Right renal cortex interstitium (tissue), 3 donors: ENCODE measurements at regions not wholly inside any gene's neighbourhood (a gene's known extent, or its start where the extent isn't known, plus 50 kb on each side); places are given as distances from the start of the nearest gene placed in this dataset.
"Not testable (repeated sequence)": the region's sequence is repeated elsewhere in the genome, so short reads cannot be mapped to it uniquely, and the experiment has no call there.

Source experiments
- DNase-seq, 3 donors: peaks; one replicate each; pipeline ENCODE4 v3.0.0-alpha.2; 2013; ENCODE audit warnings: low read depth in 3 of 3, low spot score in 2 of 3

DNA sequence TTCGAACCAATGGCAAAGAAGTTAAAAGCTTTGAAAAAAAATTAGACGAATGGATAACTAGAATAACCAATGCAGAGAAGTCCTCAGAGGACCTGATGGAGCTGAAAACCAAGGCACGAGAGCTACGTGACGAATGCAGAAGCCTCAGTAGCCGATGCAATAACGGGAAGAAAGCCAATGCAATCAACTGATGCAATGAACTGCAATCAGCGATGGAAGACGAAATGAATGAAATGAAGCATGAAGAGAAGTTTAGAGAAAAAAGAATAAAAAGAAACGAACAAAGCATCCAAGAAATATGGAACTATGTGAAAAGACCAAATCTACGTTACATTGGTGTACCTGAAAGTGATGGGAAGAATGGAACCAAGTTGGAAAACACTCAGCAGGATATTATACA lies 52.6 kb upstream of the MRPS30 start:
- not testable (repeated sequence) for DNase-seq

DNA sequence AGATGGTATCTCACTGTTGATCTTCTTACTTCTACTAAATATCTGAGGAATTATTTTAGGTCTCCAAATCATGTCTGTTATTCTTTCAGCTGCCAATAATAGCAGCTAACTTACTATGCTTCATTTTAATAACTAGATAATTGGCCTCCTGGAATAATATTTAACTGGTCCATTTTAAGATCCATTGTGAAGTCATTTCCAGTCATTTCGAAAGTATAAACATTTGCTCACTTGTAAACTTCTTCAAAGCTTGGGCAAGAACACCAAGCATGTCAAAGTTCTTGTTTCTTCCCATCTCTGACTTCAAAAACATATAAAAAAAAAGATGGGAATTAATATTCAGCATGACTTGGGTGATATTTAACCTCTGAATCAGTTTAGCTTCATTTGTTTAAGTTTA lies 61.4 kb upstream of the MRPS30 start:
- no peak for DNase-seq

DNA sequence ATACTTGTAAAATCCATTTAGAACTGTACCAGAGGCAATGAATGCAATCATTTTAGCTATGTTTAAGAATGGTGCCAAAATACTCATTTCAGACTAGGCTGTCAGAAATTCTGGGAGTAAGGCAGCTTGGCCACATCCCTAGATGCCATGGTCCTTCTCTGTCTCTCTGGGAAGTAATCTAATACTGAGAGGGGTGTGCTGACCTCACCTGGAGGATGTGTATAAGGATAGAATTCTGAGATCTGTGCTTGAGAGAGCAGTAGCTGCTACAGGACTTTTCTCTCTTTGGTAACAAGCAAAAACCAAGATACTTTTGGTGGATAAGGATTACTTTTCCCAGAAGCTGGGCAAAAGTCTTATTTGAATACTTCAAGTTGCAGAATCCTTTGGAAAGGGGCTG lies 68.1 kb upstream of the MRPS30 start:
- no peak for DNase-seq

DNA sequence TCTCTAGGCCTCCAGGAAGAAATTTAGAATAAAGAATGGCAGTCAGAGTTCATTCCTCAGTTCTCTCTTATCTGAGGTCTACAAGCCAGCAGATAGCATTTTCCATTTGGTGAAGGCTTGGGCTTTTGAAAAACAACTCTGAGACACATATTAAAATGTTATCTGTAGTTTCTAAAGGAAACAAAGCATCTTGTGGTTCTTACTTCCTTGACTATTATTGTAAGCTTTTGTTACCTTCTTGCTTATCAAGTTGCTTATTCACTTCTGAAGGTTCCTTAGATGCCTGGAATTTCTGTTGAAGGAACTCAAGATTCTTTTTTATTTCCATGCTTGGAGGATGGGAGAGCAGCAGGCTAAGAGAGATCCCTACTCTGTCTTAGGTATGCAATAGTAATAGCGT lies 79.2 kb upstream of the MRPS30 start:
- no peak for DNase-seq

DNA sequence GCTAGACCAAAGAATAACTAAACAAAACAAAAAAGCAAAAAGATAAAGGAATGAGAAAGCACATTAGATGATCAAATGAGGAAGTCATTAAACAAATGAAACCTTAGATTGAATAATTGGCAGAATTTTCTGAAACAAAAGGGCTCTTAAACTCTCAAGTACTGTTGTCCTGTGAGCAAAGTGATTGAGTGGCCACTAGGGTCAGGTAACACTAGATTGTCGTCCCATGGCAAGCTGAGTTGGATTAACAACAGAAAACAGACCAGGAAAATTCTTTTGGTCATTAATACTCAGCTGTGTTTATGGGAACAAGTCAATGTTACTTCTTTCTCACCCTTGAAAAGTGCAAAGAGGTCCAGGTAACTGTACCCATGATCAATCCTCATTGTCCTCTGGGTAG lies 81.6 kb upstream of the MRPS30 start:
- DNase-seq = no peak

DNA sequence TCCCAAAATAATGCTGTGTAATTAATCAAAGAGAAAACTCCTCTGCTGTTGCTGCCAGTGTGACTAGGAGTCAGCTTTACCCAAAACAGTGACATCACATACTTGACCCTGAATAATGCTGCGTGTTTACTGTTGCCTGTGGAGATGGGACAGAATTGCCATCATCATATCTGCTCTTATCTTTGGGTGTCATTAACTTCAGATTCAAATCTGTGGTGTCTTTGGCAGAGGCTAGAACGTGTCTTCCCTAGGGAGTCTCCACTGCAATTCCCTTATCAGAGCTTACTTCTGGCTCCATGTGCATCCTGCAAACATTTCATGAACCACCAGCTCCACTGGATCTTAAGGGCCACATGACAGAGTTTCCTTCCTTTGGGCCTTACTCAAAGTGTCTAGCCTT lies 88.9 kb upstream of the MRPS30 start:
- no peak for DNase-seq

DNA sequence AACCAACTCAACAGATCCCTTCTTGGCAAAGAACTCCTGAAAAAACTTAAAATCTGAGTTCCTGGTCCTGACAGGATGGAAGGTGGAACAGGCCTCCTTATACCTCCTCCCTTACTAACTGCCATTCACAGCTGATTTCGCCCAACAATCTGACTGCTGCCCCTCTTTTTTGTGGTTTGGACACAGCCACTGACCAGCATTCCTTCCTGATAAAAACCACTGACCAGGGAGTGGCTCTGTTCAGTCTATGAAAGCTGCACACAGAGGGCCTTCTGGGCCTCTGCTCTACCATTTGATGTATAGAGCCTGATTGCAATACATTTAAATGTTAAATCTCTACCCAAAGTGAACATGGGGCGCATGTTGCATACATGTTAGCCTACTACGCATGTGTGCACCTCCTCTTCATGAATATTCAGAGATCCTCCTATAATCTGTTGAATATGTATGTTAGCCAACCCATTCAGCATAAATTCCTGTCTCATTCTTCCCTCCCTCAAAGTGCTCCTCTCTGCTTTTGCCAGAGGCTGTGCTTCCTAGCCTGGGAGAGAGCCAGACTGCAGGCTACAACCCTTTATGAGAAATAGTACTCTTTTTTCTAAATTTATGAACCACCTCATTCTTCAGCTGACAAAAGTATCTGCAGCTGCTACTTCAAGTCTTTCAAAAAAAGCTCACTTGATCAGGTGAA lies 93.7 kb upstream of the MRPS30 start:
- no peak for DNase-seq

DNA sequence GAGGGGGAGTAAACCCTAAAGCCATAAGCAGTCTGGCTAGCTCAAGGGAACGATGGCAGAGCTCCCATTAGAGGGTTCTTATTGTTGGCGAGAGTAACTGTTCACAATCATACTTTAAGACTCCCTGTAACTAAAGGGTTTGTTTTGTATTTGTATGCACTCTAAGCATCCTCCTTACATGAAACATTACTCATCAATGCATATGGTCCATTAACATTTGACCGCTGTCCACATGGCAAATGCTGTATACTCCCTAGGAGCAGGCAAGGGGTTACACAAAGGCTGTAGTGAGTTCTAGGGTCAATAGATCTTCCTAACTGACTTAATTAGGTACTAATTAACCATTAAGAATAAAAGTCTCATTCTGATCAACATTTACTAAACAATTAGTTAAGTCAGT lies 95.3 kb upstream of the MRPS30 start:
- no peak for DNase-seq

DNA sequence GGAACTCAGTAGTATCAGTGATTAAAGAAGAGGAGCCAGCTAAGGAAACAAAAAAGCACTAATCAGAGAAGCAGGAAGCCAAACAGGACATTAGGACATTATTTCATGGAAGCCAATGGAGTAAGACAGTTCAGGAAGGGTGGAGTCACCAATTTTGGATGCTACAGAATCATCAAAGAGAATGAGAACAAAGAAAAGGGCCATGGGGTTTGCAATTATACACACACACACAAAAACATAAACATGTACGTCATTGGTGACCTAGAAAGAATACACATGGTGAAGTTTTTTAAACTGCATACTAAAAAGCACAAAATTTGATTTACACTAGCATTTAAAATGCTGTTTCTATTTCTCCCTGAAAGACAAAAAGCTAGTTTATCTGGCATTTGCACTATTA lies 96.8 kb upstream of the MRPS30 start:
- no peak for DNase-seq

DNA sequence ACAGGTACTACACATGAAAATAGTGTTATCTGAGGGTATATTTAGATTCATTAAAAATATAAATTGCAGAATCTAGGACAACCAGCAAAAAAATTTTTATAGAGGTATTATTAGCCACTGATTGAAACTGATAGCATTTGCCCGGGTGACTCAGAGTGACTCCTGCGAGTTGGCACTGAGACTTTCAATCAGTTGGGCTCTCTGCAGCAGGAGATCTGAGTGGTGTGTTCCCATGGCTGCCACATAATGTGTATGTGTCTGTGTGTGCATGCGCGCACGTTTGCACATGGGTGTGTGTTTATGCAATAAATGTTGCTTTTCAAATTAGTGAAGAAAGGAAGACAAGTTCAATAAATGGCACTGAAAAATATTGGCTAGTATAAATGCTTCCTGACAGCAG lies 100.1 kb upstream of the MRPS30 start:
- no peak for DNase-seq

DNA sequence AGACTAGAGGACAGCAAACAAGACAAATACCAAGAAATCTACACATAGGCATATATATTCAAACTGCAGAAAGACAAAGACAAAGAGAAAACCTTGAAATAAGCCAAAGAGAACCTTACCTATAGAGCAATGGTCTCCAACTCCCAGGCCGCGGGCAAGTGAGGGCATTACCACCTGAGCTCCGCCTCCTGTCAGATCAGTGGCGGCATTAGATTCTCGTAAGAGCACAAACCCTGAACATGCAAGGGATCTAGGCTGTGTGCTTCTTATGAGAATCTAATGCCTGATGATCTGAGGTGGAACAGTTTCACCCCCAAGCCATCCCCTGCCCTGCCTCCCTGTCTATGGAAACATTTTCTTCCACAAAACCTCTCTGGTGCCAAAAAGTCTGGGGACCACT lies 101.0 kb upstream of the MRPS30 start:
- no peak for DNase-seq

DNA sequence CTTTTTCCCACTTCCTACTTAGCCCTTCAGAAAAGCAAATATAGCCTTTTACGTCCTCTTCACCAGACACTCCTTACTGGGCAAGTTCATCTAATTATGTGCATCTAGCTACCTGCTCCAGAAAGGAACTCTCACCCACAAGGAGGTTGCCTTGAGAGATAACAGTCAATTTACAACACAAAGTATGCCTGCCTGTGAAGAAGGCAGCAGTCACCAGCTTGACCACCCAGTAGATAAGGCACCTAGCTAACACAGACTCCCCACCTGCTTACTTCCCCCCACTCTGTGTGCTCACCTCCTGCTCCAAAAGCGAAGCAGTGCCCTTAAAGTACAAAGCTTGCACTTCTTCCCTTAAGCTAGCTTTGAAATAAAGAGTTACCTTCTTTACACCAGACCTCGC lies 111.7 kb upstream of the MRPS30 start:
- no peak for DNase-seq

DNA sequence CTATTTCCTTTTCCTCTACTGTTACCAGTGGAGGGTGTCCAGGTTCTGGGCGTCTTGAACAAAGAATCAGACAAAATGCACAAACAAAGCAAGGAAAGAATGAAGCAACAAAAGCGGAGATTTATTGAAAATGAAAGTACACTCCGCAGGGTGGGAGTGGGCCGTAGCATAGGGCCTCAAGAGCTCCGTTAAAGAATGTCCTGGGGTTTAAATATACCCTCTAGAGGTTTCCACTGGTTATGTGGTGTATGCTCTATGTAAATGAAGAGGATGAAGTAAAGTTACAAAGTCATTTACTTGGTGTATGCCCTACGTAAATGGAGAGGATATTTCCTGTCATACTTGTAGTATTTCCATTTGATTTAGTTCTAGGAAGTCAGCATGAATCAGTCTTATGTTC lies 113.5 kb upstream of the MRPS30 start:
- DNase-seq = no peak

GRCh38 chr5:44691802-44692201 lies 116.9 kb upstream of the MRPS30 start:
- DNase-seq = no peak

DNA sequence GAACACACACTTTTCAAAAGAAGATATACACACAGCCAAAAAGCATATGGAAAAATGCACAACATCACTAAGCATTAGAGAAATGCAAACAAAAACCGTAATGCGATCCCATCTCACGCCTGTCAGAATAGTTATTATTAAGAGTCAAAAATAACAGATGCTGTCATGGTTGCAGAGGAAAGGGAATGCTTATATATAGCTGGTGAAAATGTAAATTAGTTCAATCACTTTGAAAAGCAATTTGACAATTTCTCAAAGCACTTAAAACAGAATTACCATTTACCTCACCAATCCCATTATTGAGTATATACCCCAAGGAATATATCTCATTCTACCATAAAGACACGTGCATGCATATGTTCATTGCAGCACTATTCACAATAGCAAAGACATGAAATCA lies 126.8 kb upstream of the MRPS30 start:
- DNase-seq = no peak

DNA sequence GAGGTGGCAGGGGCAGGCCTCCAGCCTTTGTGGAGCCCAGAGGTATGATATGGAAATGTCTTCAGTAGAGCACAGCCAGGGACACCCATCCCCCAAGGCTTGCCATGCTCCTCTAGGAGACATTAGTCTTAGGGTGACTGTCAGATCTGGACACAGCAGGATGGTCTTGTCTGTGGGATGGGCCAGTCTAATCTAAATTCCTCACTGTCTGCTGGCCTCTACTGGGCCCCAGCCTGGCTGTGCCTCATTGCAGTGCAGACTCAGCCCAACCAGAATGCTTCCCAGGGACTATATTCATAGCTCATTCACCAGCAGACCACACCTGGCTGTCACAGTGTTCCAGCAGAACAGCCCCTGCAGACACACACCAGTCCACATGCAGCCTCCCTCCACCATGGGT lies 129.5 kb upstream of the MRPS30 start:
- no peak for DNase-seq

- DNase-seq = no peak
These were observed 133.5 kb upstream of the MRPS30 start for GRCh38 chr5:44675296-44675695.

DNA sequence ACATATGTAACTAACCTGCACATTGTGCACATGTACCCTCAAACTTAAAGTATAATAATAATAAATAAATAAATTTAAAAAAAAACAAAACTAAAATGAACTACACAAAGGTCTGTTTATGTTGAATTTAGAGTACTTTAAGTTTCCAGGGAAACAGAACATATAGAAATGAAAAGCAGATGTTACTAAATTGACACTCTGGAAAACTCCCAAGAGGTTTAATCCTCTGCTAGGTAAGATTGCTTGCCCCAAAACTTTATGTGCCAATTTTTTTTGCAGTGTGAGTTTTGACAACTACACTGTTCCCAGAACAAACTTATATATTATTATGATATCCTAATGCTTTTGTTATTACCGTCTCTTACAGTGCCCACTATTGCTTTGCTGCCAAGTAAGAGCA lies 134.3 kb upstream of the MRPS30 start:
- DNase-seq = no peak

DNA sequence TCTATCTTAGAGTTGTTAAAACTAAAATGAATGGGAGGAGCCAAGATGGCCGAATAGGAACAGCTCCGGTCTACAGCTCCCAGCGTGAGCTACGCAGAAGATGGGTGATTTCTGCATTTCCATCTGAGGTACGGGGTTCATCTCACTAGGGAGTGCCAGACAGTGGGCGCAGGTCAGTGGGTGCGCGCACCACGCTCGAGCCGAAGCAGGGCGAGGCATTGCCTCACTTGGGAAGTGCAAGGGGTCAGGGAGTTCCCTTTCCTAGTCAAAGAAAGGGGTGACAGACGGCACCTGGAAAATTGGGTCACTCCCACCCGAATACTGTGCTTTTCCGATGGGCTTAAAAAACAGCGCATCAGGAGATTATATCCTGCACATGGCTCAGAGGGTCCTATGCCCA lies 140.3 kb upstream of the MRPS30 start:
- not testable (repeated sequence) for DNase-seq

- no peak for DNase-seq
These were observed 143.5 kb upstream of the MRPS30 start for GRCh38 chr5:44665101-44665701.

DNA sequence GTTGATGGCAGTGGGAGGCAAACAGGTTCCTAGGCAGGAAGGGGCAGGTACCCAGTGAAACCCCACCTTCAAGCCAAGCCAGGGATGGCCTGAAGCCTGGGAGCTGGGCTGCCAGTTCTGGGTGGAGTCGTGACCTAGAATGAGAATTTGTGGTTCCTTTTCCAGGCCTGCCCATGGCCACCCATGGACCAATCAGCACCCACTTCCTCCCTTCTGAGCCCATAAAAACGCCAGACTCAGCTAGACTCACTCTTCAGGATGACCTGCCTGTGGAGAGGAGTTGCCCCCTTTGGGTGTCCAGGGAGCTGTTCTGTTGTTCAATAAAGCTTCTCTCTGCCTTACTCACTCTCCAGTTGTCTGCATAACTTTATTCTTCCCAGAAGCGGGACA lies 144.0 kb upstream of the MRPS30 start:
- no peak for DNase-seq

GRCh38 chr5:44663991-44664710 lies 144.6 kb upstream of the MRPS30 start:
- no peak for DNase-seq
